Activated T-cell treated with anti-CD3 and anti-CD28 coated beads, Interleukin-2, amount 50 U/mL, for 4 hours (primary cell): ENCODE measurements at regions not wholly inside any gene's neighbourhood (a gene's known extent, or its start where the extent isn't known, plus 50 kb on each side); places are given as distances from the start of the nearest gene placed in this dataset.
"Not testable (repeated sequence)": the region's sequence is repeated elsewhere in the genome, so short reads cannot be mapped to it uniquely, and the experiment has no call there.

Experiments
- ATAC-seq, 2 donors: fragments of 200-7000 bp; cut with Tn5 transposase; one replicate each; pipeline ENCODE4 v1.10.0; 2021
- DNase-seq: peaks from one replicate; pipeline ENCODE4 v3.0.0-alpha.2; 2020
- H3K27me3 Mint-ChIP-seq: one replicate; pipeline ENCODE4 v1.8.0; 2021; ENCODE audit warnings: low read depth, mixed read lengths
- H3K36me3 Mint-ChIP-seq: one replicate; pipeline ENCODE4 v1.8.0; 2022; ENCODE audit warnings: mixed read lengths; ENCODE audit not compliant: insufficient read depth
- H3K4me1 Mint-ChIP-seq: one replicate; pipeline ENCODE4 v1.8.0; 2021; ENCODE audit warnings: low read depth, mixed read lengths
- H3K4me3 Mint-ChIP-seq: one replicate; pipeline ENCODE4 v1.8.0; 2021; ENCODE audit warnings: mild to moderate bottlenecking, moderate library complexity, mixed read lengths
- H3K9me3 Mint-ChIP-seq: one replicate; pipeline ENCODE4 v1.8.0; 2021; ENCODE audit warnings: mixed read lengths

GRCh38 chr13:58999851-59000250, 1163.9 kb downstream of the DIAPH3 start:
- Mint-ChIP-seq H3K27me3 (no peaks in the 10 kb centered on the region), H3K9me3 (no peaks in the 10 kb centered on the region), H3K36me3 (no peaks in the 10 kb centered on the region), H3K4me3 (no peak overlapping the region), H3K4me1 (no peaks in the 10 kb centered on the region)
- no peak for DNase-seq
- no peak for ATAC-seq

GRCh38 chr13:59000770-59001169, 1163.0 kb downstream of the DIAPH3 start:
- no peak for DNase-seq
- Mint-ChIP-seq H3K4me3 (no peak overlapping the region), H3K4me1 (no peaks in the 10 kb centered on the region), H3K9me3 (no peaks in the 10 kb centered on the region), H3K27me3 (no peaks in the 10 kb centered on the region), H3K36me3 (no peaks in the 10 kb centered on the region)
- ATAC-seq = no peak

DNA sequence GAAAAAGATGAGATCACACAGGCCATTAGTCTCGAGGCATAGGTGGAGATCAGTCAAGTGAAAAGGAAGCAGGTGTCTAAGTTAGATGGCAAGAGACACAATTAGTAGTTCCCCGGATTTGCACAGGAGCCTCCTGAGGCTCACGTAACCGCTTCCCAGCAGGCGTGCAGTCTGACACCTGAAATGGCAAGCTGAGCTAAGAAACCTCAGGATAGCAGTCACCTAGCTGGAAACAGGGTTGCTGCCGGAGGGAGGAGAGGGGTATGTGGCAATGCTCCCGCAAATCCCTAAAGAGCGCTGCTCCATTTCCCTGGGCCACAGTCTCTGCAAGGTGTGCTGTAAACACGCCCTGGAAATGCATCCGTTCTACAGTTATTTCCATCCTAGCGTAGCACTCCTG, 1151.0 kb downstream of the DIAPH3 start:
- H3K9me3 Mint-ChIP-seq = peaks cover 3% of the 10 kb centered on the region
- no peaks in the 10 kb centered on the region for H3K36me3 Mint-ChIP-seq

DNA sequence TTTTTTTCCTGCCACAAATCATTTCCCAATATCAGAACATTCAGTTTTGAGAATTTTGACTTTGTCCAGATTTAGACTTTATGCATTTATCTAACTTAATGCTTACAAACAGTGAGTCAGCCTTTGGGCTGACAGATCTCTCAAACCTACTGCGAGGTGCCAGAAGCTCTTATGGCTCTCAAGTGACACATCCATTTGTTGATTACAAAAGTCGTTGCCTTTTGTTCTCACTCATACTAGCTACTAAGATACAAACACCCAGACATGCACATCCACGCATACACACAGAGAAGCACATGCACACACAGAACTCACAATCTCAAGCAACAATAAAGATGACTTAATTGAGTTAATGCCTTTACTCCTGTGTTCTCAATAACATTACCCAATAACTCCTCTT, 1147.5 kb downstream of the DIAPH3 start:
- ATAC-seq = no peak
- Mint-ChIP-seq H3K4me3 (no peak overlapping the region), H3K4me1 (no peaks in the 10 kb centered on the region)

More for the DNA sequence above, 1151.0 kb downstream of the DIAPH3 start:
- Mint-ChIP-seq H3K27me3 (no peaks in the 10 kb centered on the region), H3K4me3 (no peak overlapping the region), H3K4me1 (no peaks in the 10 kb centered on the region)
- ATAC-seq (no peak), DNase-seq (no peak)

GRCh38 chr13:59024434-59024833, 1139.3 kb downstream of the DIAPH3 start:
- Mint-ChIP-seq H3K4me3 (no peak overlapping the region), H3K4me1 (no peaks in the 10 kb centered on the region), H3K9me3 (peaks cover 7% of the 10 kb centered on the region), H3K36me3 (no peaks in the 10 kb centered on the region), H3K27me3 (no peaks in the 10 kb centered on the region)
- ATAC-seq (no peak), DNase-seq (no peak)

More for the DNA sequence above, 1147.5 kb downstream of the DIAPH3 start:
- H3K36me3 Mint-ChIP-seq = no peaks in the 10 kb centered on the region
- no peaks in the 10 kb centered on the region for H3K27me3 Mint-ChIP-seq
- peaks cover 9% of the 10 kb centered on the region for H3K9me3 Mint-ChIP-seq
- no peak for DNase-seq

DNA sequence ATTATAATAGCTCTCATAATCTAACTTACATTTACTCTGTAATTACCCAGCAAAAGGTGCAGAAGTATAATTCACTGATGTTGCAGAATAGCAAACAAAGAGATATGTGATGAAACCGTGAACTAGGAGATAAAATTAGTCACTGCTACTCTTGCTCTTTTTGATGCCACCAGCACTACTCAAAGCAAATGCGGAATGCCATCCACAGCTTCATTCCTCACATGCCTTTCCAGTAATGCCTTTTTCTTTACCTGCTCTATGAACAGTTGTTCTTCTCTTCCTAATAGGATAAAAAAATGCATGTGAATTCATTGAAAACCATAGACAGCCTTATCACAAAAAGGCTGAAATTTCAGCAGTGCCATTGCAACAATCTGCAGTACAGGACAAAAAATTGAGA, 1129.5 kb downstream of the DIAPH3 start:
- Mint-ChIP-seq H3K36me3 (no peaks in the 10 kb centered on the region), H3K4me1 (no peaks in the 10 kb centered on the region), H3K4me3 (no peak overlapping the region), H3K27me3 (no peaks in the 10 kb centered on the region), H3K9me3 (no peaks in the 10 kb centered on the region)
- DNase-seq = no peak
- no peak for ATAC-seq

DNA sequence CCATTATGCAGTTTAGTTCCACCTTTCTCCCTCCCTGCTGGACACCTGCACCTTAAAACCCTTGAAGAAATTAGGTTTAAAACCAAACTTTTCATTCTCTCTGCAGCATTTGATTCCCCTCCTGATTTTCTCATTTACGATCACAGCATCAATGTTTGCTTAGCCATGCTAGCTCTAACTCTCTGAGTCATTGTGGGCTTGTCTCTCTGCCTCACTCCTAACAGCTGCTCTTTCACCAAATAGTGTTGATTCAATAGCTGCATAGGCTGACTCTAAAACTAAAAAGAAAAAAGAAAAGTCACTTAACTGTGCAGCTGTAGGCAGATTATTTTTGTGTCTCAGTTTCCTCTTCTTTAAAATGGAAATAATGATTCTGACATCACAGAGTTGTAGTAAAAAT, 1124.9 kb downstream of the DIAPH3 start:
- H3K27me3 Mint-ChIP-seq = no peaks in the 10 kb centered on the region
- no peaks in the 10 kb centered on the region for H3K4me1 Mint-ChIP-seq
- H3K36me3 Mint-ChIP-seq = no peaks in the 10 kb centered on the region
- no peaks in the 10 kb centered on the region for H3K9me3 Mint-ChIP-seq
- ATAC-seq = no peak
- DNase-seq = no peak
- no peak overlapping the region for H3K4me3 Mint-ChIP-seq

GRCh38 chr13:59043016-59043415, 1120.7 kb downstream of the DIAPH3 start:
- Mint-ChIP-seq H3K4me3 (no peak overlapping the region), H3K27me3 (no peaks in the 10 kb centered on the region), H3K9me3 (no peaks in the 10 kb centered on the region), H3K36me3 (no peaks in the 10 kb centered on the region), H3K4me1 (no peaks in the 10 kb centered on the region)
- no peak for DNase-seq
- no peak for ATAC-seq

DNA sequence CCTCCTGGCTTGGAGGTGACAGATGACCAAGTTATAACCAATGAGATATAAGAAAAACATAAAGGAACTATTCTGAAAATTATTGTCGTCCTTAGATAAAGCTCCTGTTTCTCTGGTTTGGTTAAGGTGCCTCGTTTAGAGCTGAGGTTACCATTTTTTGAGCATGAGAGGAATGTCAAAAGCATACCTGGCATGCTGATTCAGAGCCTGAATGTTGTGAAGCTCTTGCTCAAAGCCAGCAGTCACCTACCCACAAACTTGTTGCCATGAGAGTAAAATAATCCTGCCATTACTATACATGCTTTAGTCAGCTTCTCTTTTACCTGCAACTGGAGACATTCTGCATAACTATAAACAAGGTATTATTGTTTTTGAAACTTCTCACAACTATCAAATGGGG, 1116.2 kb downstream of the DIAPH3 start:
- H3K4me3 Mint-ChIP-seq = no peak overlapping the region
- H3K36me3 Mint-ChIP-seq = no peaks in the 10 kb centered on the region
- DNase-seq (no peak), ATAC-seq (no peak)
- H3K27me3 Mint-ChIP-seq = no peaks in the 10 kb centered on the region
- H3K4me1 Mint-ChIP-seq = no peaks in the 10 kb centered on the region
- H3K9me3 Mint-ChIP-seq = no peaks in the 10 kb centered on the region

DNA sequence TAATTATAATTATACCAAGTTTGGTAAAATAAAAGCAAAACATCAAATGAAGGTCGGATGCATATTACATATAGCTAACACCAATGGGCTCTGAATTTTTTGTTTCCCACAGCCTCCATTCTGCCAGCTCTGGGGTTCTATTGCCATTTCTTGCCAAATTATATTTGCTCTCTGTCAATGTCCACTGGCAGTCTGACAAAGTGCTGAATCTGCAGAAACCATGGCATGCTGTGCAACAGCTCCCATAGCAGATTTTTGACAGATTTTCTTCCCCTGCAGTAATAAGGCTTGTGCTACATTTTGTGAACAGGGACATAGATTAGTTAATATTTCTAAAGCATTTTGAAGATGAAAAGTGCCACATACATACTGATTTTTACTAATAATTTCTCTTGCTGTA, 1102.1 kb downstream of the DIAPH3 start:
- no peaks in the 10 kb centered on the region for H3K4me1 Mint-ChIP-seq
- ATAC-seq = no peak

DNA sequence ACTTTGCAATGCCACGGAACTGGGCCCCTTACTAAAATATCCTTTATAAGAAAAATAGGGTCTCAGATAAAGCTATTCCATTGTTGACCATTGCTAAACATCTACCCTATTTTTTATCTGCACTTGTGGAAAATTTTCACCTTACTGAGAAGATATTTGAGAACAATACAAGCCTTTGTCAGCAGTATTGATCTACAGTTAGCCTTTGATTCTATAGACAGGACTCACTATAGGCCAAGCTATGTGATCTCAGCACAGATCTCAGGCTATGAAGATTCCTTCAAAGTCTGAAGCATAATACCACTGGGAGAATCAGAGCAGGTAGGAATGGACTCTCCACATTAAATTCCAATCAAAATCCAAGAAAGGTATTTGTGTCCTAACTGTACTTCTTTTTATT, 1099.7 kb downstream of the DIAPH3 start:
- no peaks in the 10 kb centered on the region for H3K36me3 Mint-ChIP-seq
- DNase-seq (no peak), ATAC-seq (no peak)
- H3K4me3 Mint-ChIP-seq = no peak overlapping the region
- no peaks in the 10 kb centered on the region for H3K27me3 Mint-ChIP-seq
- no peaks in the 10 kb centered on the region for H3K4me1 Mint-ChIP-seq
- no peaks in the 10 kb centered on the region for H3K9me3 Mint-ChIP-seq

More for the DNA sequence above, 1102.1 kb downstream of the DIAPH3 start:
- DNase-seq = no peak
- Mint-ChIP-seq H3K36me3 (no peaks in the 10 kb centered on the region), H3K9me3 (no peaks in the 10 kb centered on the region), H3K27me3 (no peaks in the 10 kb centered on the region), H3K4me3 (no peak overlapping the region)

- H3K9me3 Mint-ChIP-seq = peaks cover 27% of the 10 kb centered on the region
- H3K27me3 Mint-ChIP-seq, DNase-seq, H3K4me1 Mint-ChIP-seq, ATAC-seq, H3K36me3 Mint-ChIP-seq, H3K4me3 Mint-ChIP-seq: not testable (repeated sequence)
Observed at GRCh38 chr13:59076386-59076785, 1087.3 kb downstream of the DIAPH3 start.

DNA sequence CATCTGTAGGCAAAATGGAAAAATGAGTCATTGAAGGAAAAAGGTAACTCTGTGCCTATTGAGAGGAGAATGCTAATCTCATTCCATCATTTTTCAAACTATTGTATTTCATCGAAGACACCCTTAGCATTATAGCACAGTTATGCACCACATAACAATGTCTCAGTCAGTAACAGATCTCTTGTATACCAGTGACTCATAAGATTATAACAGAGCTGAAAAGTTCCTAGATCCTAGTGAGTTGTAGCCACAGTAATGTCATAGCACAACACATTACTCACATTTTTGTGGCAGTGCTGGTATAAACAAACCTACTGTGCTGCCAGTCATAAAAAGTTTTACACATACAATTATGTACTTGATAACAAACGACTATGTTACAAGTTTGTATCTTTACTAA, 1077.6 kb downstream of the DIAPH3 start:
- Mint-ChIP-seq H3K9me3 (peaks cover 7% of the 10 kb centered on the region), H3K27me3 (no peaks in the 10 kb centered on the region), H3K36me3 (no peaks in the 10 kb centered on the region), H3K4me3 (no peak overlapping the region), H3K4me1 (no peaks in the 10 kb centered on the region)
- DNase-seq (no peak), ATAC-seq (no peak)

DNA sequence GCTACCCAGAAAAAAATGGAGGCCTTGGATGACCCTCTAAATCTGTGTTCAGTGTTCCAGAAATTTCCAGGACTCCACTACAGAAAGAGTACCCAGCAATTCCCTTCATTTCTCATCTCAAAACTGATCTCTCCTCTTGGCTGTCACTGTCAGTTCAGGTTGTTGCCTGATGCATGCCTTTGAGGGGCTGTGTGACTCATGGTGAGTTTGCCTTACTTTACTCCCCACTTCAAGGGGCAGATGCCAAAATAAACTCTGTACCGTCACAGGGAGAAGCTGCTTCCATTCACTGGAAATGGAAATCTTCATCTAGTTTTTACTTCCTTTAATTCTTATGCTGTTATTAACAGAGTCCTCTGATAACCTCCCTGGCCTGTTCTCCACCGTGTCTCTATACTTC, 1075.0 kb downstream of the DIAPH3 start:
- Mint-ChIP-seq H3K36me3 (no peaks in the 10 kb centered on the region), H3K4me1 (no peaks in the 10 kb centered on the region), H3K4me3 (no peak overlapping the region), H3K27me3 (no peaks in the 10 kb centered on the region), H3K9me3 (no peaks in the 10 kb centered on the region)
- no peak for ATAC-seq
- DNase-seq = no peak

DNA sequence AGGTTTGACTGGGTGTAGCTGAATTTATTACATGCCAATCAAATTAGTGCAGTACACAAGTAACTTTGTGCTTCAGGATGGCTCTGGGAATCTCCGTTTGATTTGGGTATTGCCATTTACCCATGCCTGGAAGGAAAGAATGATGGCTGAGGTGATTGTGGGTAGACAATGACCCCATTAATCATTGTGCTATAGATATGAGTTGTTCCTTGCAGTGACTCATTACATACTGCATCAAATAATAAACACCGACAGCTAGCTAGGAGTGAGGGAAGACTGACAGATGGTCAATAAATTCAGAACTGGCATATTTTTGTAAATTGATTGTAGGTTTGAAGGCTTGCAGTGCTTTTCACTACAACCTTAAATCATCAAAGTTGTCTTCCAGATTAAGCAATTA, 1069.5 kb downstream of the DIAPH3 start:
- Mint-ChIP-seq H3K4me1 (no peaks in the 10 kb centered on the region), H3K27me3 (no peaks in the 10 kb centered on the region), H3K4me3 (no peak overlapping the region), H3K9me3 (peaks cover 4% of the 10 kb centered on the region), H3K36me3 (no peaks in the 10 kb centered on the region)
- ATAC-seq = no peak
- no peak for DNase-seq
